NCI-H748 treated with DMSO at 0.1 percent for 48 hours (cell line): ENCODE measurements at regions not wholly inside any gene's neighbourhood (a gene's known extent, or its start where the extent isn't known, plus 50 kb on each side); places are given as distances from the start of the nearest gene placed in this dataset.
"Not testable (repeated sequence)": the region's sequence is repeated elsewhere in the genome, so short reads cannot be mapped to it uniquely, and the experiment has no call there.

Source experiments
- DNase-seq: peaks from one replicate; lab custom pipeline; 2025; lab: John Stamatoyannopoulos, UW

DNA sequence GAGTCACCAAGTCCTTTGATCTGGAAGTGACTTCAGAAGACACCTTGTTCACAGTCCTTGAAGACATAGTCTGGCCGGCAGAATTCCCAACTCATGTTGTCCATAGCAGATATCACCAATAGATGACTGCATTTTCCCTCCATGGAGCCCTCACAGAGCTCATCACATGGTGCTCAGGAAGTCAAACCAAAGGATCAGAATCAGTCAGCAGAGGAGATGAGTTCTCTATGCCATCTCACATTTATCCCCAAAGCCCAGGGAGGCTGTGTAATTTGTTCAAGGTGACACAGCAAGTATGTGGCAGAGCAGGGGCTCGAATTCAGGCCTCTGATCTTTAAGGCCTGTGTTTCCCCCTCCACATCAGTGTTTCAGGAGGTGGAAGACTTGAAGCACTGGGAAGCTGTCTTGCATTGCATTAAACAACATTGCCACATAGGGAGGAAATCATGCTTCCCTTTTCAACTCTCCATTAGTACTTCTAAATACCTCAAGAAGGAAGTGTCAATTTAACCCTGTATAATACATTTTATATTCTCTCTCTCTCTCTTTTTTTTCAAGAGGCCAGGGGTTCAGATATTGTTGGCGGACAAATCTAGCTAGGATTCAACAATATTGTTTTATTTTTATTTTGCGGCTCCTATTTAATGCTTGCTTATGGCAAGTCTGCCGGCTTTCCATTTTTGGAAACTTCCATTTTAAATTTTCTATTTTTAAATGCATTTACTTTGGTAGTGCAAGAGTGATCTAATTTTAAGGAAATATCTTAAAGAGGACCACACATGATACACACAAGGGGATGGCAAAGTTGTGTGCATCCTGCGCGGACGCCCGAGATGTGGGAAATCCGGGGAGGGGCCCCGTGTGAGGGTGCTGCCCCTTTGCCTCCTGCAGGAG, 61.9 kb downstream of the NPIPB5 start:
- not testable (repeated sequence) for DNase-seq

GRCh38 chr16:22573225-22573530, 62.5 kb downstream of the NPIPB5 start:
- not testable (repeated sequence) for DNase-seq

GRCh38 chr16:22576506-22576905, 65.8 kb downstream of the NPIPB5 start:
- not testable (repeated sequence) for DNase-seq

DNA sequence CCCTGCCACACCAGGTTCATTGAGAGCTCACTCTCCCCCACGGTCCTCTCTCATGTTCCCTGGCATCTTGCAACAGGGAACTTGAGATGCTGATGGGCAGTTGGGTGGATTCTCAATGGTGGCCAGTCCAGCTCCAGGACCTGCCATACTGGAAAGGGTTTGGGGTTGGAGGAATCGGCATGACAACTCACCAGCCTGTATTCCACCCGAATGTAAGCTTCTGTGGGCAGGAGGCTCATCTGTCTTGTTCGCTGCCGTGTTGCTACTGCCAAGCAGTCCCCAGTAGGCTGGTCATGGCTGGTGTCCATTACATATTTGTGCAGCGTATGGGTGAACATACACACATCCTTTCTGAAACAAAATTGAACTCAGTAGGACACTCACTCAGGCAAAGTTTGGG, 72.5 kb downstream of the NPIPB5 start:
- DNase-seq, result not testable (repeated sequence)

- DNase-seq, result not testable (repeated sequence)
Measured at GRCh38 chr16:22584459-22584858, 73.8 kb downstream of the NPIPB5 start.

DNA sequence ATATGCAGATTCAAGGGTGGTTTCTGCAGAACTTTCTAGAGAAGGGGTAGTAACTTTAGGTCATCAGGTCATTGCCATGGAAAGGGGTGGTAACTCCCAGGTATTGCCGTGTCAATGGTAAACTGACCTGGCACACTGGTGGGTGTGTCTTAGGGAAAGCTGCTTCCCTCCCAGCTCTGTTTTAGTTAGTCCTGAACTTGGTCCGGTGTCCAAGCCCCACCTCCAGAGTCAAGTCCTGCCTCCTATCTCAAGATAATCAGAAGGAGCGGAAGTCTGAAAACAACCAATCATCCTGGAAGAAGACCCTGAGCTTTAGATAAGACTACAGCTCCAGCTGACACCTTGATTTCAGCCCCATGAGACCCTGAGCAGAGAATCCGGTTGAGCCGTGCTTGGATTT, 74.2 kb downstream of the NPIPB5 start:
- DNase-seq, result not testable (repeated sequence)

GRCh38 chr16:22585431-22585830, 74.7 kb downstream of the NPIPB5 start:
- DNase-seq, result not testable (repeated sequence)

GRCh38 chr16:22586732-22587131, 76.0 kb downstream of the NPIPB5 start:
- not testable (repeated sequence) for DNase-seq

DNA sequence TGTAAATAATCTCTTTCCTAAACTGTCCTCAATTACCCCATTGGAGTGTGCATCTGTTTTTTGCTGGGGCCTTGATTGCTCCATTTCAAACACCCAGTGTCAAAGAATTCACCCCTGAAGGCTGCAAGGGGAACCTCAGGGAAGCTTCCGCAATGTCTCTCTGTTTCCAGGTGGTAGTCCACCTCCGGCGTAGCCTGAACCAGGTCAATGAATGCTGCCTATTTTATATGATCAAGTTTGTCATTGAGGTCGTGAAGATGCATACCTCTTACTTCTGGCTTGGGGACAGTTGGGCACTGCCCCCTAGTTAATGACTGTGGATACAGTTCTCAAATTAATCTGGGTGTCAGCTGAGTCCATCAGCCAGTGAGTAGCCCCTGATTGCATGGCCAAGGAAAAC, 79.1 kb downstream of the NPIPB5 start:
- DNase-seq, result not testable (repeated sequence)

DNA sequence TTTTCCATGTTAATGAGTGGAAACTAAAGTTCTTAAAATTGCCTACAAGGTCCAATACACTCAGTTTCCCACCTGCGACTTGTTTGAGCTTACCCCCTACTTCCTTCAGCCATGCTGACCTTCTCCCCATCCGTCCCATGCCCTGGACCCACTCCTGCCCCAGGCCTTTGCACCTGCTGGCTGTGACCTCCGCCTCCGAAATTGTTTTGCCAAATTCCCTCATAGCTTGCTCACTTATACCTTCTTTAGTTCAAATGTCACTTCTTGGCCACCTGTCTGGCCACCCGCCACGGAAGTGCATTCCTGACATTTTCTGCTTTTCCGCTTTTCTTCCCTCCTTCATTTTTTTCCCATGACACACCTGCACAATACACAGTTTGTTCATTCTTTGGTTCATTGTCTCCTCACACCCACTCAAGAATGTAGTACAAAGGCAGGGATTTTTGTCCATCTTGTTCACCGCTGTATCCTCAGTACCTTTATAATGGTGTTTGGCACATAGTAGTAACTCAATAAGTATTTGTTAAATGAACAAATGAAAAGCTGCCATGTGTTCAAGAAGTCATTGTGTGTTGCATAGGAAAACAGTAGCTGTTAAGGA, 85.9 kb downstream of the NPIPB5 start:
- DNase-seq, result not testable (repeated sequence)

- DNase-seq, result not testable (repeated sequence)
Measured at GRCh38 chr16:22603744-22604143, 93.1 kb downstream of the NPIPB5 start.

- DNase-seq, result not testable (repeated sequence)
Measured at GRCh38 chr16:22606619-22607018, 95.9 kb downstream of the NPIPB5 start.

- not testable (repeated sequence) for DNase-seq
Measured at GRCh38 chr16:22609798-22610197, 99.1 kb downstream of the NPIPB5 start.

DNA sequence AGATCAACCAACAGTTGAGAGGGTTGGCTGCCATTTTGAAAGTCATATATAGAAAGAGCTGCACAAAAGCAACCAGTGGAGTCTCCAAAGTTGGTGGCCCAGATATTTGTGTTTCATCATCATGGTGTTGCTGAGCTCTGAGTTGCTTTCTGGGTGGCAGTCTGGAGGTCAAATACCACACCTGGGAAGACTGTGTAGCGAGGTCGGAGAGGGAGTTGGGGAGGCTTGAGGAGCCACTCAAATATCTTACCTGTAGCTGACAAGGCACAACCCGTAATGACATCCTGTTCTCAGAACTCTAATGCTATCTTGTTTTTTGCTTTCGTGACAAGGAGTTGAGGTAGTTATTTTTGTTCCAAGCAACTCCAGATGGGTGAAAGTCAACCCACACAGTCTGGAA, 100.4 kb downstream of the NPIPB5 start:
- DNase-seq, result not testable (repeated sequence)

GRCh38 chr16:22614271-22614947, 103.7 kb downstream of the NPIPB5 start:
- no peak for DNase-seq

GRCh38 chr16:22618842-22619241, 108.2 kb downstream of the NPIPB5 start:
- DNase-seq, result no peak

DNA sequence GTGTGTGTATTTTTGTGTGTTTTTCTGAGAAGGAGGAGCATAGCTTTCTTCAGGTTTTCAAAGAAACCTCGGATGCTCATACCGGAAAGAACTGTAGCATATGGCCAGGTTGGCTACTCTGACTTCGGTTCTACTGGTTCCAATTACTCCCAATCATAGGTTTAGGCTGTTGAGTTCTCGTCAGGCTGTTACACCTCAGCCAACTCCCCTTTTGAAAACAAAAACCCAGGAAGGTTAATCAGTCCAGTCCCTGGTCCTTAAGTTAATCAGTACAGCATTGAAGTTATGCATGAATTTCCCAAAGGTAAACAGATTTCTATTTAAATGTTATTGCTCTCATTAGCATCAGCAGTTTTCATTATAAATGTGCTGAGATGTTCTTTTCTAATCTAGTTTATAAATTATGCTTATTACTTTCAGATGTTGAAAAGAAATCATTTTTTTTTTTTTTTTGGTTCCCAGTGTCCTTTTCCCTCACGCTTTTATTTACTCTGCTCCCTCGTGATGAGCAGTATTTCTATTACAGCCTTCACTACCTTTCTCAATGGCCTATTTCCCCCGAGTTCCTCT, 111.0 kb downstream of the NPIPB5 start:
- no peak for DNase-seq

- DNase-seq, result no peak
Measured at GRCh38 chr16:22622703-22623102, 112.0 kb downstream of the NPIPB5 start.

- no peak for DNase-seq
Measured at GRCh38 chr16:22623351-22623781, 112.7 kb downstream of the NPIPB5 start.

DNA sequence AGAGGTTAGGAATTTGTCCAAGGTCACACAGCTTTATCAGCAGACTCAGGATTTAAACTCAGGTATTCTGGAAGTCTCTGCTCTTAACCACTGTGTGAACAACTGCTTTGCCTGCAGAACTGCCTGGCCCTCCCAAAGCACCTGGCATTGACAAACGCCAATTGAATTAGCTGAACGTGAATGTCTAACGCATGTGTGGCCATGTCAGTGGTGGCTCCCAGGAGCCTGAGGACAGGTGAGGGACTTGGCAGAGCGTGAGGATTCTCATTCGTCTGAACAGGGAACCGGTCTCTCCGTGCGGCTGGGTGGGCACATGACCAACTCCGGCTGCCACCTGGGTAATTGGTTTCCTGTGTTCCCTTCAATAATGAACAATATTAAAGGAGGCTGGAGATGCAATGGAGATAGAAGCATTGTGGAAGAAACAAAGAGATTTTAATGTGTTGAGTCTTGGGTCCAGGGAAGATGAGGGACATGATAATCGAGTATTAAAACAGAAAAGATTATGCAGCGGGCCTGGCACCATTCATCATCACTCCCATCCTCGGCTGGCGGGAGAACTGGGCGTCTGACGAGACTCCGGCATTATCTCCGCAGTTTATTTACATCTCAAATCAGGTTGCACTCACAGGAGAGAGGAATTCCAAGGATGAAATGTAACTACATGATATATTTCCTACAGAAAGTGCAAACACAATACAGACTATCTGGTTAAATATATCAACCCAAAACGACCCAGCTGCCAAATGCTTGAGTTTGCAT, 113.5 kb downstream of the NPIPB5 start:
- no peak for DNase-seq

DNA sequence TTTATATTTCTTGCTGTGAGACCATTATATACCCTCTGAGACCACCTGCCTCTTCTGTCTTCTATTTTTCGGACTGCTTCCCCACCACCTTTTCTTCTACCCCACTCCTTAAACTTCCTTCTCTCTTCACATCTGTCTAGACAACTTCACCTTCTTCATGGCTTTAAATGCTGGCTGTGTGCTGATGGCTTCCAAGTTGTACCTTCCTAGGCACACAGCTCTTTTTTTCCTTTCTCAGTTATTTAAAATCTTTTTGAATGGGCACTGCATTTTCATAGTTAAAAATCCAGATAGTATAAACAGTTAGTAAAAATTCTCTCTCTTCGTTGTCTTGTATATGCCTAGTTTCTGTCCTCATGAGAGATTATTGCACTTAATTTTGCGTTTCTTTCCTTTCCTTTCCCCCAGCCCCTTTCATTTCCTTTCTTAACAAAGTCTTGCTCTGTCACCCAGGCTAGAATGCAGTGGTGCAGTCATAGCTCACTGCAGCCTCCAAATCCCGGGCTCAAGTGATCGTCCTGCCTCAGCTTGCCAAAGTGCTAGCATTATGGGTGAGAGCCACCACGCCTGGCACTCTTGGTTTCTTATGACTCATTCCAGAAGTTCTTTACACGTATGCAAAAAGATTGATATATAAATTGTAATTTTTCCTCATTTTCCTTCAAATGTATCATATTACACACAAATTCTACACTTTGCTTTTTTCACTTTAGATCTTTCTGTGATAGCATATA, 114.3 kb downstream of the NPIPB5 start:
- no peak for DNase-seq
